CD4-positive, alpha-beta T cell treated with Interleukin-6 for 4 hours (primary cell): ENCODE measurements at regions not wholly inside any gene's neighbourhood (a gene's known extent, or its start where the extent isn't known, plus 50 kb on each side); places are given as distances from the start of the nearest gene placed in this dataset.
"Not testable (repeated sequence)": the region's sequence is repeated elsewhere in the genome, so short reads cannot be mapped to it uniquely, and the experiment has no call there.

Experiments
- DNase-seq: peaks from one replicate; pipeline ENCODE4 v3.0.0-alpha.2; 2020; ENCODE audit warnings: mixed read lengths

GRCh38 chr6:153368131-153368530, 237.0 kb upstream of the RGS17 start:
- DNase-seq, result no peak

GRCh38 chr6:153367021-153367420, 235.9 kb upstream of the RGS17 start:
- DNase-seq, result no peak

- DNase-seq, result no peak
Observed at GRCh38 chr6:153357391-153357790, 226.3 kb upstream of the RGS17 start.

GRCh38 chr6:153340568-153340967, 209.5 kb upstream of the RGS17 start:
- no peak for DNase-seq

GRCh38 chr6:153334121-153334520, 203.0 kb upstream of the RGS17 start:
- no peak for DNase-seq

- DNase-seq, result not testable (repeated sequence)
Observed at GRCh38 chr6:153331221-153331620, 200.1 kb upstream of the RGS17 start.

- no peak for DNase-seq
Observed at GRCh38 chr6:153328194-153328593, 197.1 kb upstream of the RGS17 start.

- no peak for DNase-seq
Observed at GRCh38 chr6:153325661-153326060, 194.6 kb upstream of the RGS17 start.

GRCh38 chr6:153312634-153313033, 181.6 kb upstream of the RGS17 start:
- peak; percentile 4 for DNase-seq

GRCh38 chr6:153309651-153310050, 178.6 kb upstream of the RGS17 start:
- DNase-seq, result no peak

GRCh38 chr6:153302133-153302532, 171.1 kb upstream of the RGS17 start:
- no peak for DNase-seq

- DNase-seq, result no peak
Observed at GRCh38 chr6:153301602-153302001, 170.5 kb upstream of the RGS17 start.

- not testable (repeated sequence) for DNase-seq
Observed at GRCh38 chr6:153282456-153282855, 151.4 kb upstream of the RGS17 start.

- DNase-seq, result no peak
Observed at GRCh38 chr6:153275997-153276396, 144.9 kb upstream of the RGS17 start.

GRCh38 chr6:153272201-153272980, 141.3 kb upstream of the RGS17 start:
- no peak for DNase-seq

- no peak for DNase-seq
Observed at GRCh38 chr6:153263489-153263888, 132.4 kb upstream of the RGS17 start.

- no peak for DNase-seq
Observed at GRCh38 chr6:153251326-153251725, 120.2 kb upstream of the RGS17 start.

- DNase-seq, result no peak
Observed at GRCh38 chr6:153237670-153238069, 106.6 kb upstream of the RGS17 start.

GRCh38 chr6:153231048-153231646, 100.1 kb upstream of the RGS17 start:
- DNase-seq, result no peak

- no peak for DNase-seq
Observed at GRCh38 chr6:153218184-153218792, 87.2 kb upstream of the RGS17 start.

- DNase-seq, result no peak
Observed at GRCh38 chr6:153216789-153217188, 85.7 kb upstream of the RGS17 start.

- no peak for DNase-seq
Observed at GRCh38 chr6:153215242-153215641, 84.2 kb upstream of the RGS17 start.

- DNase-seq, result no peak
Observed at GRCh38 chr6:153214436-153214835, 83.4 kb upstream of the RGS17 start.

- DNase-seq, result no peak
Observed at GRCh38 chr6:153210083-153210482, 79.0 kb upstream of the RGS17 start.
